ENCODE measurements at regions not wholly inside any gene's neighbourhood (a gene's known extent, or its start where the extent isn't known, plus 50 kb on each side); places are given as distances from the start of the nearest gene placed in this dataset.

- H3K27me3 ChIP-seq (ENCODE audit: control insufficient read depth in 2 of 2, insufficient read depth in 1 of 2, low read length in 1 of 2): no peaks in the 10 kb centered on the region
- H3K36me3 ChIP-seq (ENCODE audit: control insufficient read depth in 2 of 2, insufficient read depth in 2 of 2, low read length in 1 of 2): no peaks in the 10 kb centered on the region
- WGBS: 94% methylated on average over 4 of the region's 4 CpGs
- no peak overlapping the region for H3K4me3 ChIP-seq (ENCODE audit: low read length in 2 of 2)
- DNase-seq (ENCODE audit: low read depth in 6 of 9, low spot score in 9 of 9): no peak
- H3K9me3 ChIP-seq (ENCODE audit: control insufficient read depth in 2 of 2, insufficient read depth in 1 of 2, low read length in 1 of 2): no peaks in the 10 kb centered on the region
- H3K27ac ChIP-seq (ENCODE audit: low read depth in 1 of 2, low read length in 1 of 2): no peak overlapping the region
- H3K4me1 ChIP-seq (ENCODE audit: control insufficient read depth in 2 of 2, insufficient read depth in 2 of 2, low read length in 2 of 2): no peaks in the 10 kb centered on the region
Observed at GRCh38 chr18:39271654-39272053, 1706.1 kb upstream of the CELF4 start.

GRCh38 chr18:39260565-39260964 is 1695.0 kb upstream of the CELF4 start:
- Histone ChIP-seq H3K9me3 (ENCODE audit: control insufficient read depth in 2 of 2, insufficient read depth in 1 of 2, low read length in 1 of 2) (no peaks in the 10 kb centered on the region), H3K4me1 (ENCODE audit: control insufficient read depth in 2 of 2, insufficient read depth in 2 of 2, low read length in 2 of 2) (no peaks in the 10 kb centered on the region), H3K36me3 (ENCODE audit: control insufficient read depth in 2 of 2, insufficient read depth in 2 of 2, low read length in 1 of 2) (no peaks in the 10 kb centered on the region), H3K27ac (ENCODE audit: low read depth in 1 of 2, low read length in 1 of 2) (no peak overlapping the region), H3K4me3 (ENCODE audit: low read length in 2 of 2) (no peak overlapping the region), H3K27me3 (ENCODE audit: control insufficient read depth in 2 of 2, insufficient read depth in 1 of 2, low read length in 1 of 2) (no peaks in the 10 kb centered on the region)
- no peak for DNase-seq (ENCODE audit: low read depth in 6 of 9, low spot score in 9 of 9)
- 94% methylated on average over 1 of the region's 1 CpG for WGBS

GRCh38 chr18:39259736-39260135 is 1694.1 kb upstream of the CELF4 start:
- WGBS: 100% methylated on average over 1 of the region's 1 CpG
- Histone ChIP-seq H3K4me3 (ENCODE audit: low read length in 2 of 2) (no peak overlapping the region), H3K27ac (ENCODE audit: low read depth in 1 of 2, low read length in 1 of 2) (no peak overlapping the region), H3K9me3 (ENCODE audit: control insufficient read depth in 2 of 2, insufficient read depth in 1 of 2, low read length in 1 of 2) (no peaks in the 10 kb centered on the region), H3K4me1 (ENCODE audit: control insufficient read depth in 2 of 2, insufficient read depth in 2 of 2, low read length in 2 of 2) (no peaks in the 10 kb centered on the region), H3K27me3 (ENCODE audit: control insufficient read depth in 2 of 2, insufficient read depth in 1 of 2, low read length in 1 of 2) (no peaks in the 10 kb centered on the region), H3K36me3 (ENCODE audit: control insufficient read depth in 2 of 2, insufficient read depth in 2 of 2, low read length in 1 of 2) (no peaks in the 10 kb centered on the region)
- no peak for DNase-seq (ENCODE audit: low read depth in 6 of 9, low spot score in 9 of 9)

GRCh38 chr18:39244242-39244641 is 1678.6 kb upstream of the CELF4 start:
- Histone ChIP-seq H3K27me3 (ENCODE audit: control insufficient read depth in 2 of 2, insufficient read depth in 1 of 2, low read length in 1 of 2) (no peaks in the 10 kb centered on the region), H3K9me3 (ENCODE audit: control insufficient read depth in 2 of 2, insufficient read depth in 1 of 2, low read length in 1 of 2) (no peaks in the 10 kb centered on the region), H3K36me3 (ENCODE audit: control insufficient read depth in 2 of 2, insufficient read depth in 2 of 2, low read length in 1 of 2) (no peaks in the 10 kb centered on the region), H3K4me3 (ENCODE audit: low read length in 2 of 2) (no peak overlapping the region), H3K4me1 (ENCODE audit: control insufficient read depth in 2 of 2, insufficient read depth in 2 of 2, low read length in 2 of 2) (no peaks in the 10 kb centered on the region), H3K27ac (ENCODE audit: low read depth in 1 of 2, low read length in 1 of 2) (no peak overlapping the region)
- 97% methylated on average over 1 of the region's 1 CpG for WGBS
- DNase-seq (ENCODE audit: low read depth in 6 of 9, low spot score in 9 of 9): no peak

GRCh38 chr18:39241534-39241933 is 1675.9 kb upstream of the CELF4 start:
- Histone ChIP-seq H3K9me3 (ENCODE audit: control insufficient read depth in 2 of 2, insufficient read depth in 1 of 2, low read length in 1 of 2) (no peaks in the 10 kb centered on the region), H3K4me3 (ENCODE audit: low read length in 2 of 2) (no peak overlapping the region), H3K36me3 (ENCODE audit: control insufficient read depth in 2 of 2, insufficient read depth in 2 of 2, low read length in 1 of 2) (no peaks in the 10 kb centered on the region), H3K27me3 (ENCODE audit: control insufficient read depth in 2 of 2, insufficient read depth in 1 of 2, low read length in 1 of 2) (no peaks in the 10 kb centered on the region), H3K4me1 (ENCODE audit: control insufficient read depth in 2 of 2, insufficient read depth in 2 of 2, low read length in 2 of 2) (no peaks in the 10 kb centered on the region), H3K27ac (ENCODE audit: low read depth in 1 of 2, low read length in 1 of 2) (no peak overlapping the region)
- no peak for DNase-seq (ENCODE audit: low read depth in 6 of 9, low spot score in 9 of 9)
- 91% methylated on average over 3 of the region's 3 CpGs for WGBS

GRCh38 chr18:39238981-39239660 is 1673.5 kb upstream of the CELF4 start:
- Histone ChIP-seq H3K4me3 (ENCODE audit: low read length in 2 of 2) (no peak overlapping the region), H3K9me3 (ENCODE audit: control insufficient read depth in 2 of 2, insufficient read depth in 1 of 2, low read length in 1 of 2) (peaks cover 0 to 4% of the 10 kb centered on the region in 2 donors), H3K27me3 (ENCODE audit: control insufficient read depth in 2 of 2, insufficient read depth in 1 of 2, low read length in 1 of 2) (no peaks in the 10 kb centered on the region), H3K27ac (ENCODE audit: low read depth in 1 of 2, low read length in 1 of 2) (no peak overlapping the region), H3K4me1 (ENCODE audit: control insufficient read depth in 2 of 2, insufficient read depth in 2 of 2, low read length in 2 of 2) (no peaks in the 10 kb centered on the region), H3K36me3 (ENCODE audit: control insufficient read depth in 2 of 2, insufficient read depth in 2 of 2, low read length in 1 of 2) (no peaks in the 10 kb centered on the region)
- DNase-seq (ENCODE audit: low read depth in 6 of 9, low spot score in 9 of 9): no peak
- 96% methylated on average over 5 of the region's 5 CpGs for WGBS

- no peak for DNase-seq (ENCODE audit: low read depth in 6 of 9, low spot score in 9 of 9)
- WGBS: 98% methylated on average over 19 of the region's 19 CpGs
Observed at GRCh38 chr18:39235118-39235719, 1669.6 kb upstream of the CELF4 start.

GRCh38 chr18:39232937-39233336 is 1667.3 kb upstream of the CELF4 start:
- H3K27me3 ChIP-seq (ENCODE audit: control insufficient read depth in 2 of 2, insufficient read depth in 1 of 2, low read length in 1 of 2): no peaks in the 10 kb centered on the region
- DNase-seq (ENCODE audit: low read depth in 6 of 9, low spot score in 9 of 9): no peak
- H3K4me3 ChIP-seq (ENCODE audit: low read length in 2 of 2): no peak overlapping the region
- H3K4me1 ChIP-seq (ENCODE audit: control insufficient read depth in 2 of 2, insufficient read depth in 2 of 2, low read length in 2 of 2): no peaks in the 10 kb centered on the region
- H3K36me3 ChIP-seq (ENCODE audit: control insufficient read depth in 2 of 2, insufficient read depth in 2 of 2, low read length in 1 of 2): no peaks in the 10 kb centered on the region
- H3K9me3 ChIP-seq (ENCODE audit: control insufficient read depth in 2 of 2, insufficient read depth in 1 of 2, low read length in 1 of 2): peaks cover 0 to 8% of the 10 kb centered on the region in 2 donors
- 98% methylated on average over 8 of the region's 8 CpGs for WGBS
- no peak overlapping the region for H3K27ac ChIP-seq (ENCODE audit: low read depth in 1 of 2, low read length in 1 of 2)

More at GRCh38 chr18:39235118-39235719, 1669.6 kb upstream of the CELF4 start:
- Histone ChIP-seq H3K27me3 (ENCODE audit: control insufficient read depth in 2 of 2, insufficient read depth in 1 of 2, low read length in 1 of 2) (no peaks in the 10 kb centered on the region), H3K4me3 (ENCODE audit: low read length in 2 of 2) (no peak overlapping the region), H3K36me3 (ENCODE audit: control insufficient read depth in 2 of 2, insufficient read depth in 2 of 2, low read length in 1 of 2) (no peaks in the 10 kb centered on the region), H3K4me1 (ENCODE audit: control insufficient read depth in 2 of 2, insufficient read depth in 2 of 2, low read length in 2 of 2) (no peaks in the 10 kb centered on the region), H3K9me3 (ENCODE audit: control insufficient read depth in 2 of 2, insufficient read depth in 1 of 2, low read length in 1 of 2) (peaks cover 0 to 4% of the 10 kb centered on the region in 2 donors), H3K27ac (ENCODE audit: low read depth in 1 of 2, low read length in 1 of 2) (no peak overlapping the region)

- H3K27me3 ChIP-seq (ENCODE audit: control insufficient read depth in 2 of 2, insufficient read depth in 1 of 2, low read length in 1 of 2): no peaks in the 10 kb centered on the region
- H3K4me1 ChIP-seq (ENCODE audit: control insufficient read depth in 2 of 2, insufficient read depth in 2 of 2, low read length in 2 of 2): no peaks in the 10 kb centered on the region
- H3K4me3 ChIP-seq (ENCODE audit: low read length in 2 of 2): no peak overlapping the region
- H3K9me3 ChIP-seq (ENCODE audit: control insufficient read depth in 2 of 2, insufficient read depth in 1 of 2, low read length in 1 of 2): peaks cover 0 to 8% of the 10 kb centered on the region in 2 donors
- no peak overlapping the region for H3K27ac ChIP-seq (ENCODE audit: low read depth in 1 of 2, low read length in 1 of 2)
- H3K36me3 ChIP-seq (ENCODE audit: control insufficient read depth in 2 of 2, insufficient read depth in 2 of 2, low read length in 1 of 2): no peaks in the 10 kb centered on the region
- WGBS: 92% methylated on average over 2 of the region's 2 CpGs
- no peak for DNase-seq (ENCODE audit: low read depth in 6 of 9, low spot score in 9 of 9)
Observed at GRCh38 chr18:39232490-39232889, 1666.9 kb upstream of the CELF4 start.

Data from thymus (tissue), 11 donors.